SK-N-SH (cell line): ENCODE measurements at regions not wholly inside any gene's neighbourhood (a gene's known extent, or its start where the extent isn't known, plus 50 kb on each side); places are given as distances from the start of the nearest gene placed in this dataset.

Experiments
- CTCF ChIA-PET: fragments of 300-600, 350-600 bp; formaldehyde crosslinking; extraction: SDS; loops from one replicate; lab custom pipeline; 2021; lab: Yijun Ruan, JAX
- POLR2A ChIA-PET: fragments of 350-600 bp; sonication (Branson Sonifier 250); formaldehyde crosslinking; extraction: SDS; loops from one replicate; lab custom pipeline; 2020; ENCODE audit warnings: antibody characterized with exemption, inconsistent platforms; lab: Yijun Ruan, JAX
- DNase-seq: peaks from one replicate; pipeline ENCODE4 v3.0.0; 2012
- H2AFZ ChIP-seq: fragments of 200-600 bp; sonication (generic); 2 replicates; pipeline ENCODE4 v1.8.1; 2016; ENCODE audit warnings: antibody characterized with exemption, mild to moderate bottlenecking, low read depth
- H3F3A ChIP-seq: fragments of 200-600 bp; sonication (generic); replicated peaks from 2 replicates; pipeline ENCODE3; 2016; ENCODE audit warnings: antibody characterized with exemption, mild to moderate bottlenecking; ENCODE audit not compliant: insufficient read depth
- H3K27ac ChIP-seq, 2 experiments: fragments of 200-500 bp in 1 of 2; fragments of 200-600 bp in 1 of 2; sonication (Bioruptor generic) in 1 of 2; sonication (generic), shearing (Covaris generic) in 1 of 2; 2 replicates each; pipeline versions ENCODE4 v1.5.1 to v1.6.1; 2014 to 2016; ENCODE audit warnings: low read depth in 2 of 2, inconsistent platforms in 1 of 2, low read length in 1 of 2, mild to moderate bottlenecking in 1 of 2, mixed read lengths in 1 of 2
- H3K27me3 ChIP-seq: fragments of 200-600 bp; sonication (generic), shearing (Covaris generic); 2 replicates; pipeline ENCODE4 v1.6.1; 2016; ENCODE audit warnings: mixed run types; ENCODE audit not compliant: insufficient read depth
- H3K36me3 ChIP-seq, 2 experiments: fragments of 200-500 bp in 1 of 2; fragments of 200-600 bp in 1 of 2; sonication (Bioruptor generic) in 1 of 2; sonication (generic) in 1 of 2; replicated peaks in 1 of 2; 2 replicates each; pipeline versions ENCODE3 to v1.5.1; 2014 to 2016; ENCODE audit warnings: low read length in 1 of 2, mild to moderate bottlenecking in 1 of 2; ENCODE audit not compliant: insufficient read depth in 2 of 2, control insufficient read depth in 1 of 2
- H3K4me1 ChIP-seq, 2 experiments: fragments of 200-500 bp in 1 of 2; fragments of 200-600 bp in 1 of 2; sonication (Bioruptor generic) in 1 of 2; sonication (generic), shearing (Covaris generic) in 1 of 2; 2 replicates each; pipeline versions ENCODE4 v1.5.1 to v1.6.1; 2014 to 2016; ENCODE audit warnings: low read depth in 1 of 2, low read length in 1 of 2, mixed run types in 1 of 2; ENCODE audit not compliant: insufficient read depth in 2 of 2, control insufficient read depth in 1 of 2
- H3K4me2 ChIP-seq: fragments of 200-600 bp; sonication (generic), shearing (Covaris generic); 2 replicates; pipeline ENCODE4 v1.6.1; 2017; ENCODE audit warnings: mixed run types
- H3K4me3 ChIP-seq, 2 experiments: fragments of 200-500 bp in 1 of 2; fragments of 200-600 bp in 1 of 2; sonication (Bioruptor generic) in 1 of 2; sonication (generic), shearing (Covaris generic) in 1 of 2; 2 replicates each; pipeline versions ENCODE4 v1.5.1 to v1.8.1; 2014 to 2016; ENCODE audit warnings: low read depth in 2 of 2, inconsistent platforms in 1 of 2, low read length in 1 of 2, mild to moderate bottlenecking in 1 of 2, mixed read lengths in 1 of 2, moderate library complexity in 1 of 2
- H3K79me2 ChIP-seq: fragments of 200-600 bp; sonication (generic); 2 replicates; pipeline ENCODE4 v1.8.1; 2017; ENCODE audit warnings: mild to moderate bottlenecking; ENCODE audit not compliant: insufficient read depth
- H3K9ac ChIP-seq: fragments of 200-600 bp; sonication (generic); 2 replicates; pipeline ENCODE4 v1.6.1; 2017; ENCODE audit warnings: mixed run types
- H3K9me2 ChIP-seq: fragments of 200-600 bp; sonication (generic); 2 replicates; pipeline ENCODE4 v1.6.1; 2017; ENCODE audit warnings: mixed run types
- H3K9me3 ChIP-seq: fragments of 200-600 bp; sonication (generic); 2 replicates; pipeline ENCODE4 v1.6.1; 2017; ENCODE audit warnings: mixed run types, mild to moderate bottlenecking, moderate library complexity
- H4K20me1 ChIP-seq: fragments of 200-600 bp; sonication (generic); 2 replicates; pipeline ENCODE4 v1.6.1; 2017; ENCODE audit warnings: mild to moderate bottlenecking, mixed run types; ENCODE audit not compliant: insufficient read depth
- FOXM1 ChIP-seq: IDR thresholded peaks from 2 replicates; pipeline ENCODE4 v1.4.0; 2012; ENCODE audit warnings: low read depth, mild to moderate bottlenecking
- GABPA ChIP-seq: IDR thresholded peaks from 2 replicates; pipeline ENCODE4 v1.4.0; 2012; ENCODE audit warnings: low read depth, mild to moderate bottlenecking
- MEF2A ChIP-seq: IDR thresholded peaks from 2 replicates; pipeline ENCODE4 v1.4.0; 2012; ENCODE audit warnings: low read depth, borderline replicate concordance
- NFIC ChIP-seq: IDR thresholded peaks from 2 replicates; pipeline ENCODE4 v1.4.0; 2012; ENCODE audit warnings: borderline replicate concordance
- RFX5 ChIP-seq: IDR thresholded peaks from 2 replicates; pipeline ENCODE4 v1.6.1; 2012; ENCODE audit warnings: mild to moderate bottlenecking, improper control_type of control experiment, low read length
- SIN3A ChIP-seq: IDR thresholded peaks from 2 replicates; pipeline ENCODE4 v1.6.1; 2012; ENCODE audit warnings: low read depth, mild to moderate bottlenecking, low read length, moderate library complexity, borderline replicate concordance
- TCF12 ChIP-seq: IDR thresholded peaks from 2 replicates; pipeline ENCODE4 v1.4.0; 2012
- TEAD4 ChIP-seq: IDR thresholded peaks from 2 replicates; pipeline ENCODE4 v1.4.0; 2012; ENCODE audit warnings: mild to moderate bottlenecking, borderline replicate concordance; ENCODE audit not compliant: insufficient read depth
- YY1 ChIP-seq: IDR thresholded peaks from 2 replicates; pipeline ENCODE4 v1.4.0; 2012; ENCODE audit warnings: low read depth, mild to moderate bottlenecking
- WGBS: methylation state at CpG from one replicate; pipeline ENCODE4 v1.1.6; 2017; ENCODE audit warnings: low lambda C conversion rate; 5-methylcytosine and 5-hydroxymethylcytosine counted together
- TF ChIP-seq, protein P1 (sequence below): IDR thresholded peaks from 2 replicates; pipeline ENCODE4 v1.4.0; 2012; ENCODE audit warnings: low read depth, borderline replicate concordance
- TF ChIP-seq, protein P2 (sequence below): fragments of 150-350 bp; IDR thresholded peaks from 2 replicates; pipeline ENCODE4 v1.6.1; 2017; ENCODE audit warnings: antibody characterized with exemption, low read length, low read depth, borderline replicate concordance
- TF ChIP-seq, protein P3 (sequence below): fragments of 150-350 bp; IDR thresholded peaks from 2 replicates; pipeline ENCODE4 v1.6.1; 2016; ENCODE audit warnings: mild to moderate bottlenecking, low read depth, low read length

DNA sequence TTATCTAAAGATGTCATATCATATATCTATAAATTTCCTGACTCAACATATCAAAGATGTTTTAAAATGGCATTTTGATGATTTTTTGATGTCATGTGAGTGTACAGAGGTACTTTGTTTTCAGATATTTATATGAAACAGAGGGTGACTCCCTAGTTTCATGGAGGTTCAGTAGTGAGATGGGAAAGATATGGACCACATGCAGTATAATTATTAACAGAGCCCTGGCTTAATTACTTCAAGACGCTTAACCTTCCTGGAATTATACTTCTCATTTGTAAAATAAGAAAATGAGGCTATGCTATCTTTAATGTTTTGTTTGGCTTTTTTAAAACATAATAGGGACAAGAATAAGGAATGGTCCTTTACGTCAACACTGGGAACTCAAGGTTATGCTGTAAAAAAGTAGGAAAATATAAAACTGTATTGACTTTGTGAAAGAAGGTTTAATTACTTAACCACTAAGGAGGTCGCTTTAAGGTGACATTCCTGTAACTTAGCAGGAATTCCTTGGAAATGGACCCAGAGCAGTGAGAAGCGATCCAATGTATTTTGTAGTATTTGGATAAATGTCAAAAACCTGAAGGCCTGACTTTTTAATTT, 821.0 kb upstream of the IGFBP3 start (continued):
- TF ChIP-seq, protein P1, sequence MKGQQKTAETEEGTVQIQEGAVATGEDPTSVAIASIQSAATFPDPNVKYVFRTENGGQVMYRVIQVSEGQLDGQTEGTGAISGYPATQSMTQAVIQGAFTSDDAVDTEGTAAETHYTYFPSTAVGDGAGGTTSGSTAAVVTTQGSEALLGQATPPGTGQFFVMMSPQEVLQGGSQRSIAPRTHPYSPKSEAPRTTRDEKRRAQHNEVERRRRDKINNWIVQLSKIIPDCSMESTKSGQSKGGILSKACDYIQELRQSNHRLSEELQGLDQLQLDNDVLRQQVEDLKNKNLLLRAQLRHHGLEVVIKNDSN = no peak
- TF ChIP-seq SIN3A = no peak
- TF ChIP-seq TEAD4 = no peak
- no peak for TF ChIP-seq YY1
- TF ChIP-seq NFIC = no peak
- no peak for TF ChIP-seq FOXM1
- peak; percentile 82 for TF ChIP-seq TCF12
- TF ChIP-seq, protein P2, sequence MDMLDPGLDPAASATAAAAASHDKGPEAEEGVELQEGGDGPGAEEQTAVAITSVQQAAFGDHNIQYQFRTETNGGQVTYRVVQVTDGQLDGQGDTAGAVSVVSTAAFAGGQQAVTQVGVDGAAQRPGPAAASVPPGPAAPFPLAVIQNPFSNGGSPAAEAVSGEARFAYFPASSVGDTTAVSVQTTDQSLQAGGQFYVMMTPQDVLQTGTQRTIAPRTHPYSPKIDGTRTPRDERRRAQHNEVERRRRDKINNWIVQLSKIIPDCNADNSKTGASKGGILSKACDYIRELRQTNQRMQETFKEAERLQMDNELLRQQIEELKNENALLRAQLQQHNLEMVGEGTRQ = no peak
- TF ChIP-seq MEF2A = no peak
- TF ChIP-seq GABPA = no peak

DNA sequence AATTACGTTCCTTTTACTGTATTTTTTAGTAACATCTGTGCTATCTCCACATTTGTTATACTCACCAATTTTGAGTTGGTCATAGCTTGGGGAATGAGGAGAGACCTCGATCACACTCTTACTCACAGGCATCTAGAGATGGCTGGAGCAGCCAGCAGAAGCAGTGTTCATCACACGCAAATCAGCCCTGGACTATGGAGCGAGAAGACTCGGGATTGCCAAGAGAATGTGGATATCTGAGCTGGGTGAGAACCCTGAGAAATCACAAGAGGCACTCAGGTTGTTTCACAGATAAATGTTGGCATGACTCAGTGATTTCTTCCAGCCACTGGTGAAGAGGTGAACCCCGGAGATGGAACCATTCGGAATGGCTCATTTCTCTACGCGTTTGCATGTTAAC, 820.1 kb upstream of the IGFBP3 start:
- Histone ChIP-seq H3K36me3 (no peaks in the 10 kb centered on the region), H3K9me2 (no peaks in the 10 kb centered on the region), H3F3A (no peaks in the 10 kb centered on the region), H3K9ac (no peak overlapping the region), H3K79me2 (no peaks in the 10 kb centered on the region), H3K9me3 (no peaks in the 10 kb centered on the region), H3K4me1 (peaks cover 0 to 13% of the 10 kb centered on the region in 2 experiments; a peak in 3 of 4 replicates), H3K27me3 (no peaks in the 10 kb centered on the region), H3K4me2 (no peak overlapping the region), H2AFZ (no peak overlapping the region), H4K20me1 (no peaks in the 10 kb centered on the region), H3K4me3 (no peak overlapping the region), H3K27ac (no peak overlapping the region)
- TF ChIP-seq, protein P3, sequence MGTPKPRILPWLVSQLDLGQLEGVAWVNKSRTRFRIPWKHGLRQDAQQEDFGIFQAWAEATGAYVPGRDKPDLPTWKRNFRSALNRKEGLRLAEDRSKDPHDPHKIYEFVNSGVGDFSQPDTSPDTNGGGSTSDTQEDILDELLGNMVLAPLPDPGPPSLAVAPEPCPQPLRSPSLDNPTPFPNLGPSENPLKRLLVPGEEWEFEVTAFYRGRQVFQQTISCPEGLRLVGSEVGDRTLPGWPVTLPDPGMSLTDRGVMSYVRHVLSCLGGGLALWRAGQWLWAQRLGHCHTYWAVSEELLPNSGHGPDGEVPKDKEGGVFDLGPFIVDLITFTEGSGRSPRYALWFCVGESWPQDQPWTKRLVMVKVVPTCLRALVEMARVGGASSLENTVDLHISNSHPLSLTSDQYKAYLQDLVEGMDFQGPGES = no peak
- no peak for TF ChIP-seq RFX5
- 93% methylated on average over 9 of the region's 9 CpGs for WGBS
- no peak for DNase-seq
- ChIA-PET CTCF (interaction anchor here (1.1 to 1.4 kb wide), 2 partner anchors 23 to 818 kb away, joined by 4 to 5 read pairs; no protein-coding TSS in a partner anchor), POLR2A (no interaction called here)
